ENCODE measurements at regions not wholly inside any gene's neighbourhood (a gene's known extent, or its start where the extent isn't known, plus 50 kb on each side); places are given as distances from the start of the nearest gene placed in this dataset.
A peak's percentile ranks its signal among the peaks of the same experiment; 100 is the strongest.

DNA sequence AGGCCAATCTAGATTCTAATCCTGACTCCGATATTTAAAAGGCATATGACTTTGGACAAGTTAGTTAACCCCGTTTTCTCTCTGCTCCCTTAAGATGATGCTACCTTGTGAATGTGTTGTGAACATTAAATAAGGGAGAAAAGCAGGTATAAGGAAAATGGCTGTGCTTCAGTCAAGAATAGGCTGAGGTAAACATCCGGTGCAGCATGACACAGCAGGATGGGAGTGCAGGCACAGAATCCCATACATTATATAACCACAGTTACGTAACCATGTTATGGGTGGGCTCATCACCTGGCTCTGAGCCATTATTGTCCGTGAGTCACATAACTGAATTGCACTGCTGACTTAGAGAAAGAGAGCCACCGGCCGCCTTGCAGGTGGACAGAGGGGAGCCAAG, 382.2 kb upstream of the ANO5 start:
- no peaks in the 10 kb centered on the region for H3K27me3 ChIP-seq
- H3K4me1 ChIP-seq: no peaks in the 10 kb centered on the region
- H3K27ac ChIP-seq: no peak overlapping the region
- H3K36me3 ChIP-seq: no peaks in the 10 kb centered on the region
- TF ChIP-seq, protein P1, sequence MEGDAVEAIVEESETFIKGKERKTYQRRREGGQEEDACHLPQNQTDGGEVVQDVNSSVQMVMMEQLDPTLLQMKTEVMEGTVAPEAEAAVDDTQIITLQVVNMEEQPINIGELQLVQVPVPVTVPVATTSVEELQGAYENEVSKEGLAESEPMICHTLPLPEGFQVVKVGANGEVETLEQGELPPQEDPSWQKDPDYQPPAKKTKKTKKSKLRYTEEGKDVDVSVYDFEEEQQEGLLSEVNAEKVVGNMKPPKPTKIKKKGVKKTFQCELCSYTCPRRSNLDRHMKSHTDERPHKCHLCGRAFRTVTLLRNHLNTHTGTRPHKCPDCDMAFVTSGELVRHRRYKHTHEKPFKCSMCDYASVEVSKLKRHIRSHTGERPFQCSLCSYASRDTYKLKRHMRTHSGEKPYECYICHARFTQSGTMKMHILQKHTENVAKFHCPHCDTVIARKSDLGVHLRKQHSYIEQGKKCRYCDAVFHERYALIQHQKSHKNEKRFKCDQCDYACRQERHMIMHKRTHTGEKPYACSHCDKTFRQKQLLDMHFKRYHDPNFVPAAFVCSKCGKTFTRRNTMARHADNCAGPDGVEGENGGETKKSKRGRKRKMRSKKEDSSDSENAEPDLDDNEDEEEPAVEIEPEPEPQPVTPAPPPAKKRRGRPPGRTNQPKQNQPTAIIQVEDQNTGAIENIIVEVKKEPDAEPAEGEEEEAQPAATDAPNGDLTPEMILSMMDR (IDR thresholded peaks at IDR 0.05): no peak
- TF ChIP-seq POLR2AphosphoS5 (IDR thresholded peaks at IDR 0.05) (no peak), POLR2A (IDR thresholded peaks at IDR 0.05) (no peak), EP300 (IDR thresholded peaks at IDR 0.05) (no peak)
- H3K9me3 ChIP-seq: no peaks in the 10 kb centered on the region
- intact Hi-C loops (cut with DNase I; ENCODE audit: low total_unique reads): no loop called here
- WGBS, 5 donors: 68 to 77% (median 75%) methylated on average over 7 of the region's 7 CpGs
- H3K4me3 ChIP-seq: no peak overlapping the region
- DNase-seq: no peak

DNA sequence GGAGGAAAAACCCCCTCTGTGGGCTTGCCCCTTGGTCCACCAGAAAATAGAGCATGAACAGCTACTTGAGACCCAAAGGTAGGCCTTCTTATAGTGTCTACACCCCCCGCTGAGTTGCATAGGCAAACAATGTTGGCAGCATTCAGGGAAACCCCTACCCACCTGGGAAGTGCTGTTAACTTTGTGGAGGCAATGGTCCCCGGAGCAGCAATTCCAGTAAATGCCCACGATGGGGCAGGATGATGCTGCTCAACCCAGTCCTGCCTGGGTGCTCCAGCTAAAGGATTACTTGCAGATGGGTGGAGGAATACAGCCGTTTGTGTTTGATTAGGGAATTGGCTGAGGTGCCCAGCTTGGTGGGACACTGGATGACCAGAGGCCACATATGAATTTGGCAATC, 381.3 kb upstream of the ANO5 start:
- no peak overlapping the region for H3K27ac ChIP-seq
- H3K4me3 ChIP-seq: no peak overlapping the region
- no peaks in the 10 kb centered on the region for H3K4me1 ChIP-seq
- 45 to 60% (median 52%) methylated on average over 4 of the region's 4 CpGs for WGBS, 5 donors
- H3K27me3 ChIP-seq: no peaks in the 10 kb centered on the region
- DNase-seq: peak in 1 of 2 donors; percentile 12
- H3K9me3 ChIP-seq: no peaks in the 10 kb centered on the region
- H3K36me3 ChIP-seq: no peaks in the 10 kb centered on the region
- intact Hi-C loops (cut with DNase I; ENCODE audit: low total_unique reads): no loop called here
- TF ChIP-seq POLR2A (IDR thresholded peaks at IDR 0.05) (no peak), EP300 (IDR thresholded peaks at IDR 0.05) (no peak), POLR2AphosphoS5 (IDR thresholded peaks at IDR 0.05) (no peak)
- TF ChIP-seq, protein P1 (IDR thresholded peaks at IDR 0.05): peak in 1 of 7 experiments; percentile 7

DNA sequence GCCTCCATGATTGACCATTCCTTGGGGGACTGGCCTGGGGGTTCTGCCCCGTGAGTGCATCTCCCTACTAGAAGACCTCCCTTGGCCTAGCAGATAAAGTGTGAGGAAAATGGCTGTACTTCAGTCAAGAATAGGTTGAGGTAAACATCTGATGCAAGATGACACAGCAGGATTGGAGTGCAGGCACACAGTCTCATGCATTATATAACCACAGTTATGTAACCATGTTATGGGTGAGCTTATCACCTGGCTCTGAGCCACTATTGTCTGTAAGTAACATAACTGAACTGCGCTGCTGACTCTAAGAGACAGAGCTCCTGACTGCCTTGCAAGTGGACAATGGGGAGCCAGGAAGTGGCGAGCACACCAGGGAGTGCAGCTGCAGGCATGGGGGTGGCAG, 378.7 kb upstream of the ANO5 start:
- intact Hi-C loops (cut with DNase I; ENCODE audit: low total_unique reads): no loop called here
- TF ChIP-seq EP300 (IDR thresholded peaks at IDR 0.05) (no peak), POLR2AphosphoS5 (IDR thresholded peaks at IDR 0.05) (no peak), POLR2A (IDR thresholded peaks at IDR 0.05) (no peak)
- TF ChIP-seq, protein P1 (IDR thresholded peaks at IDR 0.05): no peak
- WGBS, 5 donors: 50 to 86% (median 59%) methylated on average over 3 of the region's 3 CpGs
- Histone ChIP-seq H3K9me3 (no peaks in the 10 kb centered on the region), H3K27me3 (no peaks in the 10 kb centered on the region), H3K27ac (no peak overlapping the region), H3K4me1 (no peaks in the 10 kb centered on the region), H3K36me3 (no peaks in the 10 kb centered on the region), H3K4me3 (no peak overlapping the region)
- peak in 1 of 2 donors; percentile 45 for DNase-seq

DNA sequence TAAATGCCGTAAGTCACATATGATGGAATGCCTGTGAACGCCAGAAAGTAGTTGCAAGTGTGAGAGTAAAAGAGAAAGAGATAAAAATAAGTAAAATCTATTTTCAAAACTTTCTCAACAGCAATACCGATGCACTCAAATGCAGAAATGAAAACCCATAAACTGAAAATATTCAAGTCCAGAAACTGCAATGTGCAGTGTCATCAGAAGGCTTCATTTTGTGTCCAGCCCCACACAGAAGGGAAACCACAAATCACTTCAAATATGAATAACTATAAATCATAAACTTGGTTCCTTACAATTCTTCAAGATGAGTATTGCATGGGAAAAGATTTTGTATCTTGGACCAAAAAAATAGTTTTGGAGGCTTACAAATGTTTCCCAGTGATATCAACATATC, 375.2 kb upstream of the ANO5 start:
- no peak overlapping the region for H3K4me3 ChIP-seq
- intact Hi-C loops (cut with DNase I; ENCODE audit: low total_unique reads): no loop called here
- H3K36me3 ChIP-seq: no peaks in the 10 kb centered on the region
- TF ChIP-seq POLR2AphosphoS5 (IDR thresholded peaks at IDR 0.05) (no peak), POLR2A (IDR thresholded peaks at IDR 0.05) (no peak), EP300 (IDR thresholded peaks at IDR 0.05) (no peak)
- TF ChIP-seq, protein P1 (IDR thresholded peaks at IDR 0.05): no peak
- 80 to 92% (median 87%) methylated on average over 3 of the region's 3 CpGs for WGBS, 5 donors
- no peak for DNase-seq
- H3K27ac ChIP-seq: no peak overlapping the region
- no peaks in the 10 kb centered on the region for H3K4me1 ChIP-seq
- H3K27me3 ChIP-seq: no peaks in the 10 kb centered on the region
- no peaks in the 10 kb centered on the region for H3K9me3 ChIP-seq

Measured in stomach (tissue), 8 donors.